ENCODE measurements at regions not wholly inside any gene's neighbourhood (a gene's known extent, or its start where the extent isn't known, plus 50 kb on each side); places are given as distances from the start of the nearest gene placed in this dataset.

DNA sequence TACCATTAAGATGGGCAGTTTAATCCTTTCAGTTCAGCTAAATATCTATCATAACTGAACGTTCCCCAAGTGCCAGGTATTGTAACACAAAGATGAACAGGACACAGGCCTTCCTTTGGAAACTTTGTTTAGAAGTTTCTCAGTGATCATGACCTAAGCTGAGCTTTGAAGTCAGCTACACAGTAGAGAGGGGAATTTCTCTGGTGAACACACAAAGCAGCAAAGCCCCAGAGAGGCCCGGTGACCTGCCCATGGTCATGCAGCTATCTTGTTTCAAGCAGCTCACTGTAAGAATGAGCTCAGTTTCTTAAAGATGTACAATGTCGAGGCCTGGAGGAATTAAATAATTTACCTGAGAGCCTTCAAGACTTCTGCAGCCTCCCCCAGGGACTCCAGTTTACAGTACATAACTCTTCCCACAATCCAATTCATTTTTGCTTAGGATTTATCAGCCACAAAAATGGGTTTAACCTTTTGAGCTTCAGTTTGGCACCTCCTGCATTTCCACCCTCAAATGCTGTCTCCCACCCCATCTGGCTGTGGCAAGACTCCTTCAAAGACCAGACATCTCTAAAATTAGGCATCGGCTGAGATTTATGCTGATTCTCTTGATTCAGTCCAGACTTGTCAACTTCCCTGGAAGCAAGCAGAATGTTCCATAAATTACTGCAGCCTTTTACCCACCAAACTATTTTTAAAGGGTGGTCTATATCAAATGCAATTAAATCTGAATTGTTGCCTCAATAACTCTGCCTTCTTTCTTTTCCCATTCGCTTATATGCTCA lies 325.6 kb downstream of the TXNL1 start:
- H3K27ac ChIP-seq (ENCODE audit: low read depth, low read length, poor library complexity, severe bottlenecking) = no peak overlapping the region
- H3K4me2 ChIP-seq (ENCODE audit: low read length) = no peak overlapping the region
- TF ChIP-seq, protein P1, sequence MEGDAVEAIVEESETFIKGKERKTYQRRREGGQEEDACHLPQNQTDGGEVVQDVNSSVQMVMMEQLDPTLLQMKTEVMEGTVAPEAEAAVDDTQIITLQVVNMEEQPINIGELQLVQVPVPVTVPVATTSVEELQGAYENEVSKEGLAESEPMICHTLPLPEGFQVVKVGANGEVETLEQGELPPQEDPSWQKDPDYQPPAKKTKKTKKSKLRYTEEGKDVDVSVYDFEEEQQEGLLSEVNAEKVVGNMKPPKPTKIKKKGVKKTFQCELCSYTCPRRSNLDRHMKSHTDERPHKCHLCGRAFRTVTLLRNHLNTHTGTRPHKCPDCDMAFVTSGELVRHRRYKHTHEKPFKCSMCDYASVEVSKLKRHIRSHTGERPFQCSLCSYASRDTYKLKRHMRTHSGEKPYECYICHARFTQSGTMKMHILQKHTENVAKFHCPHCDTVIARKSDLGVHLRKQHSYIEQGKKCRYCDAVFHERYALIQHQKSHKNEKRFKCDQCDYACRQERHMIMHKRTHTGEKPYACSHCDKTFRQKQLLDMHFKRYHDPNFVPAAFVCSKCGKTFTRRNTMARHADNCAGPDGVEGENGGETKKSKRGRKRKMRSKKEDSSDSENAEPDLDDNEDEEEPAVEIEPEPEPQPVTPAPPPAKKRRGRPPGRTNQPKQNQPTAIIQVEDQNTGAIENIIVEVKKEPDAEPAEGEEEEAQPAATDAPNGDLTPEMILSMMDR (IDR thresholded peaks at IDR 0.05; ENCODE audit: low read length) = no peak
- TF ChIP-seq EZH2 (IDR thresholded peaks at IDR 0.05; ENCODE audit: borderline replicate concordance, low read length) = no peak
- no peaks in the 10 kb centered on the region for H3K27me3 ChIP-seq (ENCODE audit: insufficient read depth, low read length)
- H3K4me1 ChIP-seq (ENCODE audit: insufficient read depth, low read length, severe bottlenecking) = no peaks in the 10 kb centered on the region
- no peak overlapping the region for H2AFZ ChIP-seq (ENCODE audit: low read length)
- no peaks in the 10 kb centered on the region for H3K79me2 ChIP-seq (ENCODE audit: insufficient read depth, low read length)
- H4K20me1 ChIP-seq (ENCODE audit: insufficient read depth, low read length) = no peaks in the 10 kb centered on the region
- H3F3A ChIP-seq (ENCODE audit: insufficient read depth, low read length) = no peaks in the 10 kb centered on the region
- no peak overlapping the region for H3K4me3 ChIP-seq (ENCODE audit: low read depth, low read length, poor library complexity, severe bottlenecking)
- H3K9me2 ChIP-seq (ENCODE audit: low read depth, low read length) = no peaks in the 10 kb centered on the region
- H3K9ac ChIP-seq (ENCODE audit: low read length) = no peak overlapping the region
- no peaks in the 10 kb centered on the region for H3K36me3 ChIP-seq (ENCODE audit: insufficient read depth, low read length)
- no peaks in the 10 kb centered on the region for H3K9me3 ChIP-seq (ENCODE audit: low read length)

- H3K27ac ChIP-seq (ENCODE audit: low read depth, low read length, poor library complexity, severe bottlenecking) = no peak overlapping the region
- no peaks in the 10 kb centered on the region for H4K20me1 ChIP-seq (ENCODE audit: insufficient read depth, low read length)
- no peaks in the 10 kb centered on the region for H3K9me2 ChIP-seq (ENCODE audit: low read depth, low read length)
- H3F3A ChIP-seq (ENCODE audit: insufficient read depth, low read length) = no peaks in the 10 kb centered on the region
- no peaks in the 10 kb centered on the region for H3K36me3 ChIP-seq (ENCODE audit: insufficient read depth, low read length)
- H3K4me3 ChIP-seq (ENCODE audit: low read depth, low read length, poor library complexity, severe bottlenecking) = no peak overlapping the region
- H3K9ac ChIP-seq (ENCODE audit: low read length) = no peak overlapping the region
- no peak overlapping the region for H2AFZ ChIP-seq (ENCODE audit: low read length)
- no peaks in the 10 kb centered on the region for H3K9me3 ChIP-seq (ENCODE audit: low read length)
- H3K27me3 ChIP-seq (ENCODE audit: insufficient read depth, low read length) = no peaks in the 10 kb centered on the region
- TF ChIP-seq EZH2 (IDR thresholded peaks at IDR 0.05; ENCODE audit: borderline replicate concordance, low read length) = no peak
- TF ChIP-seq, protein P1 (IDR thresholded peaks at IDR 0.05; ENCODE audit: low read length) = no peak
- H3K79me2 ChIP-seq (ENCODE audit: insufficient read depth, low read length) = no peaks in the 10 kb centered on the region
- no peak overlapping the region for H3K4me2 ChIP-seq (ENCODE audit: low read length)
- H3K4me1 ChIP-seq (ENCODE audit: insufficient read depth, low read length, severe bottlenecking) = no peaks in the 10 kb centered on the region
Observed at GRCh38 chr18:56309104-56309503, 329.3 kb downstream of the TXNL1 start.

GRCh38 chr18:56307354-56308170 lies 330.8 kb downstream of the TXNL1 start:
- Histone ChIP-seq H3K79me2 (ENCODE audit: insufficient read depth, low read length) (no peaks in the 10 kb centered on the region), H3K27ac (ENCODE audit: low read depth, low read length, poor library complexity, severe bottlenecking) (no peak overlapping the region), H4K20me1 (ENCODE audit: insufficient read depth, low read length) (no peaks in the 10 kb centered on the region), H3F3A (ENCODE audit: insufficient read depth, low read length) (no peaks in the 10 kb centered on the region), H3K4me3 (ENCODE audit: low read depth, low read length, poor library complexity, severe bottlenecking) (no peak overlapping the region), H3K36me3 (ENCODE audit: insufficient read depth, low read length) (no peaks in the 10 kb centered on the region), H3K4me2 (ENCODE audit: low read length) (no peak overlapping the region), H3K4me1 (ENCODE audit: insufficient read depth, low read length, severe bottlenecking) (no peaks in the 10 kb centered on the region), H3K9ac (ENCODE audit: low read length) (no peak overlapping the region), H3K27me3 (ENCODE audit: insufficient read depth, low read length) (no peaks in the 10 kb centered on the region), H3K9me3 (ENCODE audit: low read length) (no peaks in the 10 kb centered on the region), H3K9me2 (ENCODE audit: low read depth, low read length) (no peaks in the 10 kb centered on the region), H2AFZ (ENCODE audit: low read length) (no peak overlapping the region)
- TF ChIP-seq, protein P1 (IDR thresholded peaks at IDR 0.05; ENCODE audit: low read length) = no peak
- no peak for TF ChIP-seq EZH2 (IDR thresholded peaks at IDR 0.05; ENCODE audit: borderline replicate concordance, low read length)

Measured in OCI-LY1 (cell line).